ENCODE measurements at regions not wholly inside any gene's neighbourhood (a gene's known extent, or its start where the extent isn't known, plus 50 kb on each side); places are given as distances from the start of the nearest gene placed in this dataset.

DNA sequence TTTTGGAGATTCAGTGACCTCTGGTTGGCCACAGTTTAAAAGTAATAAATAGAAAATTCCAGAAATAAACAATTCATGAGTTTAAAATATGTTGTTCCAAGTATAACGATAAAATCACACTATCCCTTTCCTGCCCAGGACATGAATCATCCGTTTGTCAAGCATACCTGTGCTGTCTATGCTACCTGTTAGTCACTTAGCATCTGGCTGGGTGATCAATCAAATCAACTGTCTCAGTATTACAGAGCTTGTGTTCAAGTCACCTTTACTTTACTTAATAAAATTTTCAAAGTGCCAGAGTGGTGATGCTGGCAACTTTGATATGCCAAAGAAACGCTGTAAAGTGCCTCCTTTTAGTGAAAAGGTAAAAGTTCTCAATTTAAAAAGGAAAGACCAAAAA lies 979.5 kb upstream of the NDST4 start:
- TF ChIP-seq, protein P1, sequence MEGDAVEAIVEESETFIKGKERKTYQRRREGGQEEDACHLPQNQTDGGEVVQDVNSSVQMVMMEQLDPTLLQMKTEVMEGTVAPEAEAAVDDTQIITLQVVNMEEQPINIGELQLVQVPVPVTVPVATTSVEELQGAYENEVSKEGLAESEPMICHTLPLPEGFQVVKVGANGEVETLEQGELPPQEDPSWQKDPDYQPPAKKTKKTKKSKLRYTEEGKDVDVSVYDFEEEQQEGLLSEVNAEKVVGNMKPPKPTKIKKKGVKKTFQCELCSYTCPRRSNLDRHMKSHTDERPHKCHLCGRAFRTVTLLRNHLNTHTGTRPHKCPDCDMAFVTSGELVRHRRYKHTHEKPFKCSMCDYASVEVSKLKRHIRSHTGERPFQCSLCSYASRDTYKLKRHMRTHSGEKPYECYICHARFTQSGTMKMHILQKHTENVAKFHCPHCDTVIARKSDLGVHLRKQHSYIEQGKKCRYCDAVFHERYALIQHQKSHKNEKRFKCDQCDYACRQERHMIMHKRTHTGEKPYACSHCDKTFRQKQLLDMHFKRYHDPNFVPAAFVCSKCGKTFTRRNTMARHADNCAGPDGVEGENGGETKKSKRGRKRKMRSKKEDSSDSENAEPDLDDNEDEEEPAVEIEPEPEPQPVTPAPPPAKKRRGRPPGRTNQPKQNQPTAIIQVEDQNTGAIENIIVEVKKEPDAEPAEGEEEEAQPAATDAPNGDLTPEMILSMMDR (IDR thresholded peaks at IDR 0.05): no peak
- ChIA-PET POLR2A (no interaction called here), CTCF (no interaction called here)
- H3K36me3 Mint-ChIP-seq (ENCODE audit: low read depth): no peaks in the 10 kb centered on the region
- DNase-seq (no peak), ATAC-seq (ENCODE audit: low read depth) (no peak)
- peaks cover 7% of the 10 kb centered on the region for H3K9me3 Mint-ChIP-seq
- no peak overlapping the region for H3K4me3 Mint-ChIP-seq
- H3K27me3 Mint-ChIP-seq: no peaks in the 10 kb centered on the region
- no peaks in the 10 kb centered on the region for H3K4me1 Mint-ChIP-seq
- intact Hi-C loops (cut with micrococcal nuclease): no loop called here
- H3K27ac Mint-ChIP-seq: no peak overlapping the region

DNA sequence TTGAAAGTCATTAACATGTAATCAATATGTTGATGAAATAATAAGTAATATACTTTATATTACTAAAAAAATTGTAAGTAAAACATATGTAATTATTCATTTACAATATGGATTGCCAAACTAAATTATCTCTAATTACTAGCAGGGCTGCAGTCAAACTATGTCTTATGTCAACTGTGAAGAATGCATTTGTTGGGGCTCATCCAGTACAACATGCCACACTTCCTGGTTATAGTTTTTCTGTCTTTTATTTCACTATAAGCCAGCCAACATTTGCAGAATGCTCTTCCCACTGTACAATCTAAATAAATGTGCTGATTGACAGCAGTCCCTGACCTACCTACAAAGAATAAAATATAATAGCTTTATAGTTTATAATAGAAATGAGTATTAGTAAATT lies 975.4 kb upstream of the NDST4 start:
- POLR2A ChIA-PET: no interaction called here
- H3K9me3 Mint-ChIP-seq: no peaks in the 10 kb centered on the region
- ATAC-seq (ENCODE audit: low read depth) (no peak), DNase-seq (no peak)
- no peak overlapping the region for H3K27ac Mint-ChIP-seq
- CTCF ChIA-PET: no interaction called here
- no peak overlapping the region for H3K4me3 Mint-ChIP-seq
- H3K4me1 Mint-ChIP-seq: no peaks in the 10 kb centered on the region
- no peaks in the 10 kb centered on the region for H3K27me3 Mint-ChIP-seq
- intact Hi-C loops (cut with micrococcal nuclease): no loop called here
- no peaks in the 10 kb centered on the region for H3K36me3 Mint-ChIP-seq (ENCODE audit: low read depth)
- TF ChIP-seq, protein P1 (IDR thresholded peaks at IDR 0.05): no peak

DNA sequence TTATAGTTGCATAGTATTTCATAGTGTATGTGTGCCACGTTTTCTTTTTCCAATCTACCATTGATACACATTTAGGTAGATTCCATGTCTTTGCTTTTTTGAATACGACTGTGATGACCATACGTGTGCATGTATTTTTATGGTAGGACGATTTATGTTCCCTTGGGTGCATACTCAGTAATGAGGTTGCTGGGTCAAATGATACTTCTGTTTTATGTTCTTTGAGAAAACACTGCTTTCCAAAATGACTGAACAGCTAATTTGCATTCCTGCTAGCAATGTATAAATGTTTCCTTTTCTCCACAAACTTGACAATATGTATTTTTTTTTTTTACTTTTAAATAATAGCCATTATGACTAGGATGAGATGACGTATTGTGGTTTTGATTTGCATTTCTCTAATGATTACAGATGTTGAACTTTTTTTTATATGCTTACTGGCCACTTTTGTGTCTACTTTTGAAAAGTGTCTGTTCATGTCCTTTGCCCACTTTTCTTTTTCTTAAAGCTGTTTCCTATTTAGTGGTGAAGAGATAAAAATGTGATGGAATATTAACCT lies 969.5 kb upstream of the NDST4 start:
- Mint-ChIP-seq H3K36me3 (ENCODE audit: low read depth) (no peaks in the 10 kb centered on the region), H3K27ac (no peak overlapping the region), H3K4me1 (no peaks in the 10 kb centered on the region), H3K9me3 (peaks cover 7% of the 10 kb centered on the region), H3K27me3 (no peaks in the 10 kb centered on the region), H3K4me3 (no peak overlapping the region)
- ATAC-seq (ENCODE audit: low read depth): no peak
- DNase-seq: no peak
- TF ChIP-seq, protein P1 (IDR thresholded peaks at IDR 0.05): no peak
- POLR2A ChIA-PET: no interaction called here
- intact Hi-C loops (cut with micrococcal nuclease): no loop called here
- CTCF ChIA-PET: no interaction called here

DNA sequence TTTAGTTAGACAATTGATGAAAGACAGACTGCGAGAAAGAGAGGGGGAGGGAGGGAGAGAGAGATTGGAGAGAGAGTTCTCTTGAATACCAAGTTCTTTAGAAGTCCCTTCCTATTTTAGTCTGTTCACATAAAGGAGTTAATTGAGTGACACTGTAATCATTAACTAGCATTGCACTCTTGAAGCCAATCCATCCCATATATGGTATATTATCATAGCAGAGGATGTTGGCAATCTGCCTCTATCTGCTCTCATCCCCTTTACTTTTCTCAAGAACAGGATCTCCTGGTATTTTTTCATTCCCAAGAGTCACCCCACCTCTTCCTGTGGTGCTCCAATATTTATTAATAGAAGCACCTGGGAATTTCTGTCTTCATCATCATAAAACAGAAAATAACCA lies 959.6 kb upstream of the NDST4 start:
- TF ChIP-seq, protein P1 (IDR thresholded peaks at IDR 0.05): no peak
- H3K27me3 Mint-ChIP-seq: no peaks in the 10 kb centered on the region
- intact Hi-C loops (cut with micrococcal nuclease): no loop called here
- no peak overlapping the region for H3K27ac Mint-ChIP-seq
- POLR2A ChIA-PET: no interaction called here
- DNase-seq (no peak), ATAC-seq (ENCODE audit: low read depth) (no peak)
- H3K4me3 Mint-ChIP-seq: no peak overlapping the region
- H3K9me3 Mint-ChIP-seq: peaks cover 4% of the 10 kb centered on the region
- CTCF ChIA-PET: no interaction called here
- no peaks in the 10 kb centered on the region for H3K36me3 Mint-ChIP-seq (ENCODE audit: low read depth)
- no peaks in the 10 kb centered on the region for H3K4me1 Mint-ChIP-seq

DNA sequence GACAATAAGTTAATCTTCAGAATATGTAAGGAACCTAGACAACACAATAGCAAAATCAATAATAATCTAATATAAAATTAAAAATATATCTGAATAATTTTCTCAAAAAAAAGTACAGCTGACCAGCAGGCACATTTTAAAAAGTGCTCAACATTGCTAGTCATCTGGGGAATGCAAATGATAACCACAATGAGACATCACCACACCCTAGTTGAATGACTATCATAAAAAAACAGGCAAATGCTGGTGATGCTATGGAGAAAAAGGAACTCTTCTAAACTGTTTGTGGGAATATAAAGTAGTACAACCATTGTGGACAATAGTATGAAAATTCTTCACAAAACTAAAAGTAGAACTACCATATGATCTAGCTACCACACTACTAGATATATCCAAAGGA lies 956.9 kb upstream of the NDST4 start:
- no peak for ATAC-seq (ENCODE audit: low read depth)

More for the DNA sequence above, 956.9 kb upstream of the NDST4 start:
- intact Hi-C loops (cut with micrococcal nuclease): no loop called here
- CTCF ChIA-PET: no interaction called here
- no peak overlapping the region for H3K27ac Mint-ChIP-seq
- H3K9me3 Mint-ChIP-seq: peaks cover 11% of the 10 kb centered on the region
- no peaks in the 10 kb centered on the region for H3K4me1 Mint-ChIP-seq
- POLR2A ChIA-PET: no interaction called here
- no peaks in the 10 kb centered on the region for H3K27me3 Mint-ChIP-seq
- DNase-seq: no peak
- H3K4me3 Mint-ChIP-seq: no peak overlapping the region
- TF ChIP-seq, protein P1 (IDR thresholded peaks at IDR 0.05): no peak
- no peaks in the 10 kb centered on the region for H3K36me3 Mint-ChIP-seq (ENCODE audit: low read depth)
